SK-N-SH (cell line): ENCODE measurements at regions not wholly inside any gene's neighbourhood (a gene's known extent, or its start where the extent isn't known, plus 50 kb on each side); places are given as distances from the start of the nearest gene placed in this dataset.

ENCODE experiments used
- JUND ChIP-seq: IDR thresholded peaks from 2 replicates; pipeline ENCODE4 v1.4.0; 2012
- YY1 ChIP-seq: IDR thresholded peaks from 2 replicates; pipeline ENCODE4 v1.4.0; 2012; ENCODE audit warnings: low read depth, mild to moderate bottlenecking
- TF ChIP-seq, protein P1 (sequence below): fragments of 200-600 bp; sonication (generic); IDR thresholded peaks from 2 replicates; pipeline ENCODE4 v1.6.1; 2017; ENCODE audit warnings: antibody characterized with exemption, mild to moderate bottlenecking, moderate library complexity

DNA sequence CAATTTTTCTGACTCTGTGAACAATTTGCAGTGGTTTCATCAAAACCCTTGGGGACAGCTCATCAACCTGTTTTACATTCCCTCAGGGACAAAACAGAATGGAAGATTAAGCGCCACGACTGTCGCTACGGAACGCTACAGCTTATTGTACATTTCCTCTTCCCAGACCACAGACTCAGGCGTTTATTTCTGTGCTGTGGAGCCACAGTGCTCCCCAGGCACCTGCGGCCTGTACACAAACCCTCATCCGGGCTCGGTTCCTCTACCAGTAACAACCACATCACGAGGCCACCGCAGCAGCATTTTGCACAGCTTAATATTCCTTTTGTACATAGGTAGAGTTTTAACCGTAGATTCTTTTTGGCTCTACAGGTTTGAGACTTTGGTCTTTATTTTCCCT is 397.4 kb upstream of the OR4E1 start:
- TF ChIP-seq, protein P1, sequence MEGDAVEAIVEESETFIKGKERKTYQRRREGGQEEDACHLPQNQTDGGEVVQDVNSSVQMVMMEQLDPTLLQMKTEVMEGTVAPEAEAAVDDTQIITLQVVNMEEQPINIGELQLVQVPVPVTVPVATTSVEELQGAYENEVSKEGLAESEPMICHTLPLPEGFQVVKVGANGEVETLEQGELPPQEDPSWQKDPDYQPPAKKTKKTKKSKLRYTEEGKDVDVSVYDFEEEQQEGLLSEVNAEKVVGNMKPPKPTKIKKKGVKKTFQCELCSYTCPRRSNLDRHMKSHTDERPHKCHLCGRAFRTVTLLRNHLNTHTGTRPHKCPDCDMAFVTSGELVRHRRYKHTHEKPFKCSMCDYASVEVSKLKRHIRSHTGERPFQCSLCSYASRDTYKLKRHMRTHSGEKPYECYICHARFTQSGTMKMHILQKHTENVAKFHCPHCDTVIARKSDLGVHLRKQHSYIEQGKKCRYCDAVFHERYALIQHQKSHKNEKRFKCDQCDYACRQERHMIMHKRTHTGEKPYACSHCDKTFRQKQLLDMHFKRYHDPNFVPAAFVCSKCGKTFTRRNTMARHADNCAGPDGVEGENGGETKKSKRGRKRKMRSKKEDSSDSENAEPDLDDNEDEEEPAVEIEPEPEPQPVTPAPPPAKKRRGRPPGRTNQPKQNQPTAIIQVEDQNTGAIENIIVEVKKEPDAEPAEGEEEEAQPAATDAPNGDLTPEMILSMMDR, result no peak
- TF ChIP-seq YY1, result no peak
- no peak for TF ChIP-seq JUND
